HG02610 (cell line): ENCODE measurements at regions not wholly inside any gene's neighbourhood (a gene's known extent, or its start where the extent isn't known, plus 50 kb on each side); places are given as distances from the start of the nearest gene placed in this dataset.
"Not testable (repeated sequence)": the region's sequence is repeated elsewhere in the genome, so short reads cannot be mapped to it uniquely, and the experiment has no call there.

Experiments used
- ATAC-seq: cut with Tn5 transposase; IDR thresholded peaks from one replicate; pipeline ENCODE4 v1.9.1; 2021; ENCODE audit warnings: mild to moderate bottlenecking, moderate library complexity; ENCODE audit not compliant: unreplicated experiment

- ATAC-seq: no peak
Observed at GRCh38 chr12:89770391-89770790, 61.8 kb upstream of the ATP2B1 start.

- no peak for ATAC-seq
Observed at GRCh38 chr12:89769483-89769818, 60.8 kb upstream of the ATP2B1 start.

- ATAC-seq: no peak
Observed at GRCh38 chr12:89768586-89769482, 60.2 kb upstream of the ATP2B1 start.

- ATAC-seq: peak; percentile 91
Observed at GRCh38 chr12:89765959-89766824, 57.6 kb upstream of the ATP2B1 start.

GRCh38 chr12:89764164-89764563, 55.5 kb upstream of the ATP2B1 start:
- ATAC-seq: not testable (repeated sequence)

- ATAC-seq: peak; percentile 32
Observed at GRCh38 chr12:89762498-89763170, 54.0 kb upstream of the ATP2B1 start.

GRCh38 chr12:89760783-89761182, 52.1 kb upstream of the ATP2B1 start:
- no peak for ATAC-seq
